IMR-90 (cell line): ENCODE measurements at regions not wholly inside any gene's neighbourhood (a gene's known extent, or its start where the extent isn't known, plus 50 kb on each side); places are given as distances from the start of the nearest gene placed in this dataset.

Experiments
- ATAC-seq: fragments of 200-7000 bp; cut with Tn5 transposase; 2 replicates; pipeline ENCODE4 v1.9.1; 2020; ENCODE audit warnings: low read depth, mild to moderate bottlenecking, moderate library complexity
- BruUV-seq: library from RNA; stranded (reverse); fragments of 400-500 nt; replicated peaks from 2 replicates; lab custom pipeline; 2021; lab: Mats Ljungman, UMichigan
- CTCF ChIA-PET: fragments of 300-600 bp; formaldehyde crosslinking; extraction: SDS; loops from one replicate; lab custom pipeline; 2021; ENCODE audit warnings: antibody characterized with exemption; lab: Yijun Ruan, JAX
- POLR2A ChIA-PET: fragments of 300-600 bp; sonication (Branson Sonifier 250); formaldehyde crosslinking; loops from one replicate; lab custom pipeline; 2022; ENCODE audit warnings: antibody characterized with exemption; ENCODE audit not compliant: unreplicated experiment; lab: Charles Lee
- DNase-seq: peaks from one replicate; pipeline ENCODE4 v3.0.0; 2013
- H2AFZ ChIP-seq: replicated peaks from 2 replicates; pipeline ENCODE3; 2013; ENCODE audit warnings: low read length, mild to moderate bottlenecking; ENCODE audit not compliant: poor library complexity
- H2AK5ac ChIP-seq: 2 replicates; pipeline ENCODE4 v1.6.1; 2013; ENCODE audit warnings: low read depth, low read length, inconsistent platforms
- H2AK9ac ChIP-seq: replicated peaks from 2 replicates; pipeline ENCODE3; 2013; ENCODE audit warnings: mild to moderate bottlenecking, low read depth, low read length, moderate library complexity; ENCODE audit not compliant: poor library complexity
- H2BK120ac ChIP-seq: 2 replicates; pipeline ENCODE4 v1.6.1; 2013; ENCODE audit warnings: low read depth, low read length, inconsistent platforms
- H2BK15ac ChIP-seq: 3 replicates; pipeline ENCODE4 v1.6.1; 2013; ENCODE audit warnings: low read depth, low read length, inconsistent platforms
- H2BK20ac ChIP-seq: 2 replicates; pipeline ENCODE4 v1.6.1; 2013; ENCODE audit warnings: low read depth, mild to moderate bottlenecking, inconsistent platforms, low read length, moderate library complexity
- H2BK5ac ChIP-seq: 2 replicates; pipeline ENCODE4 v1.6.1; 2013; ENCODE audit warnings: mild to moderate bottlenecking, low read depth, low read length, inconsistent platforms; ENCODE audit not compliant: poor library complexity, severe bottlenecking
- H3K14ac ChIP-seq: replicated peaks from 2 replicates; pipeline ENCODE4 v1.6.1; 2013; ENCODE audit warnings: low read depth, low read length, inconsistent platforms
- H3K18ac ChIP-seq: 2 replicates; pipeline ENCODE4 v1.6.1; 2013; ENCODE audit warnings: low read depth, low read length, control low read depth
- H3K23ac ChIP-seq: 2 replicates; pipeline ENCODE4 v1.6.1; 2013; ENCODE audit warnings: low read depth, low read length, inconsistent platforms
- H3K27ac ChIP-seq: 2 replicates; pipeline ENCODE4 v1.5.1; 2013; ENCODE audit warnings: mild to moderate bottlenecking, control low read depth, low read length; ENCODE audit not compliant: insufficient read depth
- H3K27me3 ChIP-seq: 2 replicates; pipeline ENCODE4 v1.6.1; 2013; ENCODE audit warnings: low read length; ENCODE audit not compliant: control insufficient read depth, insufficient read depth
- H3K36me3 ChIP-seq: 2 replicates; pipeline ENCODE4 v1.6.1; 2013; ENCODE audit warnings: low read length, mixed read lengths; ENCODE audit not compliant: control insufficient read depth, insufficient read depth
- H3K4ac ChIP-seq: 2 replicates; pipeline ENCODE4 v1.6.1; 2013; ENCODE audit warnings: low read depth, low read length, inconsistent platforms
- H3K4me1 ChIP-seq: 2 replicates; pipeline ENCODE4 v1.6.1; 2013; ENCODE audit warnings: low read length, mixed read lengths; ENCODE audit not compliant: control insufficient read depth, insufficient read depth
- H3K4me2 ChIP-seq: 2 replicates; pipeline ENCODE4 v1.6.1; 2013; ENCODE audit warnings: low read depth, mild to moderate bottlenecking, control low read depth, low read length, moderate library complexity
- H3K4me3 ChIP-seq: 2 replicates; pipeline ENCODE4 v1.5.1; 2013; ENCODE audit warnings: low read depth, mild to moderate bottlenecking, control low read depth, low read length, moderate library complexity; ENCODE audit not compliant: insufficient read depth
- H3K56ac ChIP-seq: 2 replicates; pipeline ENCODE4 v1.6.1; 2013; ENCODE audit warnings: low read length, inconsistent platforms; ENCODE audit not compliant: insufficient read depth; ENCODE audit errors: extremely low read depth
- H3K79me1 ChIP-seq, 2 experiments: 2 replicates each; pipeline ENCODE4 v1.6.1; 2013; ENCODE audit warnings: low read length in 2 of 2, inconsistent platforms in 1 of 2, low read depth in 1 of 2
- H3K9ac ChIP-seq: 2 replicates; pipeline ENCODE4 v1.6.1; 2013; ENCODE audit warnings: low read depth, low read length, control low read depth
- H3K9me1 ChIP-seq: 2 replicates; pipeline ENCODE4 v1.6.1; 2013; ENCODE audit warnings: low read length, inconsistent platforms; ENCODE audit not compliant: insufficient read depth
- H3K9me3 ChIP-seq: 2 replicates; pipeline ENCODE4 v1.6.1; 2013; ENCODE audit warnings: low read length; ENCODE audit not compliant: control insufficient read depth, insufficient read depth
- H4K20me1 ChIP-seq: 2 replicates; pipeline ENCODE4 v1.6.1; 2013; ENCODE audit warnings: low read length, inconsistent platforms; ENCODE audit not compliant: insufficient read depth
- H4K5ac ChIP-seq: 2 replicates; pipeline ENCODE4 v1.6.1; 2013; ENCODE audit warnings: mild to moderate bottlenecking, low read depth, low read length, control low read depth
- H4K8ac ChIP-seq, 2 experiments: 2 replicates each; pipeline ENCODE4 v1.6.1; 2013; ENCODE audit warnings: low read depth in 2 of 2, low read length in 2 of 2, control low read depth in 1 of 2, inconsistent platforms in 1 of 2
- H4K91ac ChIP-seq: 2 replicates; pipeline ENCODE4 v1.6.1; 2013; ENCODE audit warnings: low read depth, low read length, inconsistent platforms; ENCODE audit not compliant: insufficient read depth
- BHLHE40 ChIP-seq: fragments of 150-350 bp; IDR thresholded peaks from 2 replicates; pipeline ENCODE4 v1.6.1; 2016; ENCODE audit warnings: mild to moderate bottlenecking, low read depth, low read length
- CEBPB ChIP-seq: IDR thresholded peaks from 2 replicates; pipeline ENCODE4 v1.6.1; 2012; ENCODE audit warnings: low read depth, low read length, improper control_type of control experiment
- CHD1 ChIP-seq: IDR thresholded peaks from 2 replicates; pipeline ENCODE4 v1.6.1; 2012; ENCODE audit warnings: low read depth, low read length, improper control_type of control experiment
- CTCF ChIP-seq: conservative IDR thresholded peaks from 2 replicates; pipeline ENCODE4 v1.5.1; 2012; ENCODE audit warnings: mild to moderate bottlenecking, low read depth, low read length, improper control_type of control experiment
- ELK1 ChIP-seq: fragments of 150-350 bp; IDR thresholded peaks from 2 replicates; pipeline ENCODE4 v1.6.1; 2016; ENCODE audit warnings: low read depth, mild to moderate bottlenecking, low read length, moderate library complexity, borderline replicate concordance
- FOS ChIP-seq: fragments of 150-350 bp; IDR thresholded peaks from 2 replicates; pipeline ENCODE4 v1.6.1; 2016; ENCODE audit warnings: low read depth, low read length
- MAFK ChIP-seq: IDR thresholded peaks from 2 replicates; pipeline ENCODE4 v1.6.1; 2012; ENCODE audit warnings: low read depth, low read length, improper control_type of control experiment
- MAZ ChIP-seq: IDR thresholded peaks from 2 replicates; pipeline ENCODE4 v1.6.1; 2012; ENCODE audit warnings: low read depth, mild to moderate bottlenecking, low read length, improper control_type of control experiment, moderate library complexity, borderline replicate concordance
- MXI1 ChIP-seq: IDR thresholded peaks from 2 replicates; pipeline ENCODE4 v1.6.1; 2012; ENCODE audit warnings: low read depth, mild to moderate bottlenecking, low read length, moderate library complexity, borderline replicate concordance
- NFE2L2 ChIP-seq: fragments of 150-350 bp; IDR thresholded peaks from 2 replicates; pipeline ENCODE4 v1.6.1; 2016; ENCODE audit warnings: low read depth, mild to moderate bottlenecking, low read length
- POLR2A ChIP-seq: IDR thresholded peaks from 2 replicates; pipeline ENCODE4 v1.6.1; 2012; ENCODE audit warnings: mild to moderate bottlenecking, low read depth, low read length
- RAD21 ChIP-seq: IDR thresholded peaks from 2 replicates; pipeline ENCODE4 v1.6.1; 2012; ENCODE audit warnings: low read length, improper control_type of control experiment
- RCOR1 ChIP-seq: IDR thresholded peaks from 2 replicates; pipeline ENCODE4 v1.6.1; 2012; ENCODE audit warnings: mild to moderate bottlenecking, low read length, improper control_type of control experiment; ENCODE audit not compliant: insufficient replicate concordance
- RFX5 ChIP-seq: IDR thresholded peaks from 2 replicates; pipeline ENCODE4 v1.8.0; 2012; ENCODE audit warnings: low read depth, mild to moderate bottlenecking, low read length, moderate library complexity
- SMC3 ChIP-seq: fragments of 150-350 bp; IDR thresholded peaks from 2 replicates; pipeline ENCODE4 v1.6.1; 2016; ENCODE audit warnings: low read depth, mild to moderate bottlenecking, antibody characterized with exemption, low read length, moderate library complexity
- WGBS, 2 experiments: methylation state at CpG; one replicate each; pipeline versions ENCODE4 v1.1.5 to v1.1.7; 2013; ENCODE audit warnings: missing lambda C conversion rate in 2 of 2; ENCODE audit not compliant: insufficient read length in 1 of 2; ENCODE audit errors: extremely low coverage in 2 of 2; 5-methylcytosine and 5-hydroxymethylcytosine counted together
- dilution Hi-C: fragments of 300-500 bp; cut with HindIII; formaldehyde crosslinking; loops from one replicate; pipeline ENCODE4 v1.14.3; 2018; ENCODE audit warnings: low sequenced_read_pairs; ENCODE audit not compliant: unreplicated experiment
- in situ Hi-C: fragments of 300-500 bp; cut with MboI; formaldehyde crosslinking; loops from 3 replicates; pipeline ENCODE4 v1.14.3; 2019; ENCODE audit warnings: low sequenced_read_pairs, inconsistent platforms, mixed read lengths
- intact Hi-C: fragments of 100-400 bp; cut with micrococcal nuclease; formaldehyde crosslinking; loops from 2 replicates; pipeline ENCODE4 v1.10.0; 2022
- TF ChIP-seq, protein P1 (sequence below): fragments of 150-350 bp; IDR thresholded peaks from 2 replicates; pipeline ENCODE4 v1.6.1; 2017; ENCODE audit warnings: mild to moderate bottlenecking, antibody characterized with exemption, low read length, low read depth

- H3K9ac ChIP-seq: no peak overlapping the region
- no peak overlapping the region for H4K91ac ChIP-seq
- H3K27ac ChIP-seq: no peak overlapping the region
- no peaks in the 10 kb centered on the region for H3K36me3 ChIP-seq
- no peak for TF ChIP-seq RFX5
- no peak for TF ChIP-seq RCOR1
- TF ChIP-seq RAD21: no peak
- TF ChIP-seq CEBPB: no peak
- no peak for TF ChIP-seq CTCF
- no peak for TF ChIP-seq ELK1
- TF ChIP-seq FOS: no peak
- no peak for TF ChIP-seq NFE2L2
- no peak for TF ChIP-seq BHLHE40
- no peak for TF ChIP-seq MAFK
- TF ChIP-seq SMC3: no peak
- TF ChIP-seq POLR2A: no peak
- TF ChIP-seq MAZ: no peak
- TF ChIP-seq, protein P1, sequence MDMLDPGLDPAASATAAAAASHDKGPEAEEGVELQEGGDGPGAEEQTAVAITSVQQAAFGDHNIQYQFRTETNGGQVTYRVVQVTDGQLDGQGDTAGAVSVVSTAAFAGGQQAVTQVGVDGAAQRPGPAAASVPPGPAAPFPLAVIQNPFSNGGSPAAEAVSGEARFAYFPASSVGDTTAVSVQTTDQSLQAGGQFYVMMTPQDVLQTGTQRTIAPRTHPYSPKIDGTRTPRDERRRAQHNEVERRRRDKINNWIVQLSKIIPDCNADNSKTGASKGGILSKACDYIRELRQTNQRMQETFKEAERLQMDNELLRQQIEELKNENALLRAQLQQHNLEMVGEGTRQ: no peak
- no peak for TF ChIP-seq MXI1
- no peak for TF ChIP-seq CHD1
- 80% methylated on average over 2 of the region's 12 CpGs; no CpG with 5 or more reads in 1 of the 2 experiments for WGBS, 2 experiments
- dilution Hi-C loops: no loop called here
- peaks cover 8% of the 10 kb centered on the region for H3K9me3 ChIP-seq
- CTCF ChIA-PET: no interaction called here
- intact Hi-C loops: no loop called here
- ATAC-seq (no peak), DNase-seq (no peak)
- no TSS peak for BruUV-seq
- no peak overlapping the region for H4K5ac ChIP-seq
- H2BK20ac ChIP-seq: no peak overlapping the region
- H3K23ac ChIP-seq: no peak overlapping the region
- no peak overlapping the region for H3K4me2 ChIP-seq
- H2BK15ac ChIP-seq: no peak overlapping the region
- H2AK5ac ChIP-seq: no peak overlapping the region
- H4K8ac ChIP-seq: no peak overlapping the region
- no peak overlapping the region for H2AK9ac ChIP-seq
- no peak overlapping the region for H3K14ac ChIP-seq
- no peak overlapping the region for H3K4me3 ChIP-seq
- no peak overlapping the region for H2BK120ac ChIP-seq
- no peaks in the 10 kb centered on the region for H3K79me1 ChIP-seq
- H3K9me1 ChIP-seq: no peaks in the 10 kb centered on the region
- no peaks in the 10 kb centered on the region for H4K20me1 ChIP-seq
- in situ Hi-C loops: no loop called here
- no peaks in the 10 kb centered on the region for H3K27me3 ChIP-seq
- H3K4ac ChIP-seq: no peak overlapping the region
- POLR2A ChIA-PET: no interaction called here
- no peak overlapping the region for H2AFZ ChIP-seq
- no peak overlapping the region for H2BK5ac ChIP-seq
- no peaks in the 10 kb centered on the region for H3K4me1 ChIP-seq
- H3K18ac ChIP-seq: no peak overlapping the region
- no peak overlapping the region for H3K56ac ChIP-seq
These were observed 276.6 kb downstream of the ICE1 start for GRCh38 chr5:5699062-5699461.
